GM18867 (cell line): ENCODE measurements at regions not wholly inside any gene's neighbourhood (a gene's known extent, or its start where the extent isn't known, plus 50 kb on each side); places are given as distances from the start of the nearest gene placed in this dataset.
"Not testable (repeated sequence)": the region's sequence is repeated elsewhere in the genome, so short reads cannot be mapped to it uniquely, and the experiment has no call there.

Source experiments
- ATAC-seq: cut with Tn5 transposase; IDR thresholded peaks from one replicate; pipeline ENCODE4 v1.9.1; 2021; ENCODE audit warnings: mild to moderate bottlenecking, moderate library complexity; ENCODE audit not compliant: unreplicated experiment

DNA sequence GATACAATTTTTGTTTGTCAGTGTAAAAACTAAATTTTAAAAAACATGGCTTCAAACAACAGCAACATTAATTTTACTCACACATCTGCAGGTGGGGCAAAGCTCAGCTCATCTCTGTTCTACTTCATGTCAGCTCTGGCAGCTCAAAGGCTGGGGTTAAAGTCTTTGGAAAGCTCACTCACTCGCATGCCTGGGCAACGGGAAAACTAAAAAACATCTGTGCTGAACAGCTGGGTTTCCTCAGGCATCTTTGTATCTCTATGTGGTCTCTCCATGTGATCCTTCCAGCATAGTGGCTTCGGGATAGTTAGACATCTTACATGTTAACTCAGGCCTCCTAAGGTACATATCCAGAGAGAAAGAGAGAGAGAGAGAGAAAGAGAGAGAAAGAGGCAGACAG is 499.6 kb downstream of the RFPL4B start:
- no peak for ATAC-seq

DNA sequence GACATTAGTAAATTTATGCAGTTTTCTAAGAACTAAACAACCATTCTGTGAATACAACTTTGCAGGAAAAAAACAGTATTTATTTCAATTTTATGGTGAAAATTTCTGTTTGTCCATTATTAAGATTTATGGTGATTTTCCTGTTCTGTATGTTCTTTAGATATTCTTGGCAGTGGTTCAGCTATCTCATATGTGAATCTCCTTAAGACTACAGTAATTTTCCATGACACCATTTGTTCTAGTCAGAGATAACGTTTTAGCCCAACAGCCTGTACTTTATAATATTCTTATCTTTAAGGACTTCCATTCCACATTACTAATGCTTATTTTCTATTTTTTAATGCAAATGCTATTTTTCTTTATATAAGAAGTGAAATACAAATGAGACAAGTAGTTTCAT is 504.0 kb downstream of the RFPL4B start:
- ATAC-seq, result no peak

DNA sequence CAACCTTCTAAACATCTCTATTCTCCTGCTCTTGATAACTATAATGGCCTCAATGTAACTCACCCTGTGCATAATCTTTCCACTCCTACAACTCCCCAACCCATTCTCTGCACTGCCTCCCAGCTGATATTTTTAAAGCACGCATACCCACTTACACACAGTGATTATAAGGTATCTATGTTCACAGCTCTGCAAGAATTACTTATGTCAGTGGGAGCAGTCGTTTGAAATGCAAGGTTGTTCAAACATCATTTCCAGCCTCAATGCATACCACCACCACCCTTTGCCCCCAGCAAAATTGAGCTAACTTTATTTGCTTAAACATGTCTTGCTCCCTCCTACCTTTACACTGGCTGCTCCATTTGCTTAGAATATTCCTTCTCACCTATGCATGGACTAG is 506.0 kb downstream of the RFPL4B start:
- no peak for ATAC-seq

DNA sequence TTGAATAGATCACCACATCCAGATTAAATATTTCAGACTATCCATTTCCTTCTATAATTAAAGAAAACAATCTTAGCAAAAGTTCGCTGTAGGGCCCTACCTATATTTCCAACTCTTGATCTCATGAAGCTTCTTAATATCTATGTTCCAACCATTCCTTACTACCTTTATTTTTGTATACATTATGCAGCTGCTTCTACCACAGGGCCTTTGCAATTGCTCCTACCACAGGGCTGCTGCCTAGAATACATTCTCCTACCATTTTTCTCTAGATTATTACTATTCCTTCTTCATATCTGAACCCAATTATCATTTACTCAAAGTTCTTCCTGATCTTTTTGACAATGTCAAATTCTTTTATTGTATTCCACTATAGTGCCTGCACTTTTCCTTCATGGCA is 516.6 kb downstream of the RFPL4B start:
- ATAC-seq, result no peak

DNA sequence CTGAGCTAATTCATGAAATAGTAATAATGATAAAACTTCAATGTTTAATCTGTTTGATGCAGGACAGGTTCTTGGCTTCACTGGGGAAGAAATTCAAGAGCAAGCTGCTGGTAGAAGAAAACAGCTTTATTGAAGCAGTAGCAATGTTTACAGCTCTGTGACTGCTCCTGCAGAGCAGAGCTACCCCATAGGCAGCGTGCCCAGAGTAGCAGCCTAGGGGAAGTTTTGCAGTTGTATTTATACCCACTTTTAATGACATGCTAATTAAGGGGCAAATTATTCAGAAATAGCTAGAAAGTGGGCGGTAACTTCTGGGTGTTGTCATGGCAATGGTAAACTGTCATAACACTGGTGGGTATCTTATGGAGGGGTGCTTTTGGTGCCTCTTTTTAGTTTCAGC is 518.0 kb downstream of the RFPL4B start:
- no peak for ATAC-seq

DNA sequence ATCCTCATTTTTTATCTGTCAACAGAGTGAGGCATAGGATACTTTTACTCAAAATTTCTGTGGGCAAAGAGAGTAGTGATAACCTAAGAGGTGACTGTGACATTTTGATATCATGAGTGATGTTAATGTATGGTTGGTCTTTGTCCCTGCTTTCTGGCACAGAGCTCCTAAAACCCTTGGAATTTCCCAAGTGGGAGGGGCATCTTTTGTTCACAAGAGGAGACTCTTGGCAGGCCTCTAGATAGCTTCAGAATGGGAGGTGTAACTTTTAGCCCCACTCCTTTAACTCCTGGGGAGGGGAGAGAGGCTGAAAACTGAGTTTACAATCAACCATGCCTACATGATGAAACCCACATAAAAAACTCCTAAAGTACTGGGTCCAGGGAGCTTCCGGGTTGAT is 527.8 kb downstream of the RFPL4B start:
- ATAC-seq, result no peak

DNA sequence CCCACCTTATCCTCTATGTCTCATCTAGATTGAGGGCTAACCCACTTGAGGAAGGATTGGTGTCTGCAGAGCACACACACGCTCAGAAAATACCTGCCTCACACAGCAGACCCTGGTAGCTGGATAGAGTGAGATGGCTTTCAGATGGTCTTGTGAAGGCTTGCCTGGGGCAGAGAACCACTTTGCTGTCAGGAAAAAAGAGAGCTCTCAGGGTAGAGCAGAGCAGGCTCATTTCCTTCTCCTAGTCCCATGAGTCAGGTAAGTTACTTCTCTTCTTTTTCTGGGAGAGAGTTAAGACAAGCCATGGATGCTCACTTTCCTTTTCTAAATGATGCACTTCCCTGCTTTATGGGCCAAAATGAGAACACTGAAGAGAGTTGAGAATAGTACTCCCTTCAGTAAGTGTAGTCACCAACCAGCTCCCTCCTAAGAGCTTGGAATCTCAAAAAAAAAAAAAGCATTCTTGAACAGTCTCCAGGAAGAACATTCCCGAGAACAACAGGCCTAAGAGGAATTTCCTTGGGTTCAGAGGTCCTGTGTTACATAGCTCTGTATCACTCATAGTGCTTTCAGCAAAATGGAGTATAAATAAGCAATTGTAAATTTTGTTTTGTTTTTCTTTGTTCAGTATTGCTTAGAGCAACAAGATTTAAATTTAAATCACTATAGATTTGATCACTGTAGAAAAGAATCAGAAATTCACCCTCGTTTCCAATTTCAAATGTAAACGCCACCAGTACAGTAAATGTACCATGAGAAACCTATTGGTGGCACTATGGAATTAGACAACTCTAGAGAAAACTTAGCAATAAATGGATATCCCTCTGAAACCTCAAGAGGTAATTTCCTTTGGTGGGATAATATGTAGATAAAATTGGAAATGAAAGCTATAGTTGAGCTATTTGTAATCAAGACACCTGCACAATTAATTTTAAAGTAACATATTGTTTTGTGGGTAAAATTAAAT is 530.3 kb downstream of the RFPL4B start:
- ATAC-seq, result no peak

DNA sequence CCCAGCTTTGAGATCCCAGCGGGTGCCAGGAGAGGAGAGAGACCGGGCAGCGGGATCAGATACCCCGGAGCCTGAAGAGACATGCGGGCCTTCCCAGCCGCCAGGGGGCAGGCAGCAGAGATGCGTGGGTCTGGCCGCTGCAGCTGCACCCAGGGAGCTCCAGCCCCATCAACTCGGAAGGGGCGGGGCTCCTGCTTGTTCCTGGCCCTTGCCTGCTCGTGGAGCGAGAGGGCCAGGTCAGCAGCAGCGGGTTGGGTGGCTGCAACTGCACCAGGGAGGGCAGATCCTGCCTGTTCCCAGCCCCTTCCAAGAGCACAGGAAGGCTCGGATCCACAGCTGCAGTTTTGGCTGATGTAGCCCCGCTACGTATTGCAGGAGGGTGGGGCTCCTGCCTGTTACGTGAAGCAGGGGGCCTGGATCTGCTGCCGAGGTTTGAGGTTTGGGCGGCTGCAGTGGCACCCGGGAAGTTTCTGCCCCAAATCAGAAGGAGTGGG is 532.8 kb downstream of the RFPL4B start:
- ATAC-seq, result peak; percentile 97

DNA sequence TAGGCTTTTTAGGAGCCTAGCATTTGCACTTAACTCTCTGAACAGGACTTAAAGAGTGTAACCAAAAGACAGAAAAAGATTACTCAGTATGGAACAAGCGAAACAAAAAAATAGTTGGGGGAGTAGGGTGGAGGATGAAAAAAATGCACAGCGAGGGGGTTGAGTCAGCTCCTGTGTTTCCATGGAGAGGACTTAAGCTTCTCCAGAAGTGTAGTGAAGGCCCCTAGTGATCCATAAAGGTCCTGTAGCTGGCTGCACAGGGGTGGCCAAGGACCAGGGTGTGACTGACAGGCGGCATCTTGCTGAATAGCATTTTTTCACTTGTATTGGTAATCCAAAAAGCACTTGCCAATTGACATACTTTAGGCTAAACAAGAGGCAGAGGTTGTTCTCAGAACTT is 533.9 kb downstream of the RFPL4B start:
- no peak for ATAC-seq

DNA sequence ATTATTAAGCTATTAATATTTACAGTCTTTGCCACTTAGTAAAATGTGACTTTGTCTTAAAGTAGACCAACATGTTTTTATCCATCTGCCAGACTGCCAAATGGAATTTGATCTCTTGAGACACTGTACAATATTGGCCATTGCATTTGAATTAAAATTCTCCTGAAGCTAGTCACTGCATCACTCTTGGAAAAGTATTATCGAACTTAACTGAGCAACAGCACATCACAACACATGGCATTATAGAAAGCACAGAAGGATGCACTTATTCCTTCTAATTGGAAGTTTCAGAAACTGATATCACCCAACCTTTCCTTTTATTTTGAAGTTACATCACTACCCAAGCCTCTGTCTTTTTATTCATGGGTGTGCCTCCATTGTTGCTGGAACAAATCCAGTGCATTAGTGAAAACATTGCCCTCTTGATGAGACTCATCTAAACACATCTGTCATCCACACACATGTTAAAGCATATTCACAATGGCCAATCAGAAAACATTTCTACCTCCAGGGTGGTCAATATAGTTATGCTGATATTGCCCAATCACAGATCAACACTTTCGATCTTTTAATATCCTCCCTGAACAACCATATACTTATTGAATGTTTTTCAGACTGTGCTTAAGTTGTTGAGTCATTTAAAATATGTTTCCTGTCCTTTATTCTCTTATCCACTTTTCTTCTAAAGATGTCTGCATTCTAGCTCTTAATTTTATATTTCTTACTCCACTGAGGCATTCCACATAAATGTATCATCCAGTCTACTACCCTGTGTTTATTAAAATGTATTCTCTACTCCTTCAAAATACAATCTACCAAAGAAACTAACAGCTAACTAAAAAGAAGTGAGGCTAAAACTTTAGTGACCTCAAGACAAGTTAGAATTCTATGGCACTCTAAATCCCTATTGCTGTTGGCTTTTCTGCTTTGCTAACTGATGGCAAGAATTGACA is 535.0 kb downstream of the RFPL4B start:
- ATAC-seq, result no peak

DNA sequence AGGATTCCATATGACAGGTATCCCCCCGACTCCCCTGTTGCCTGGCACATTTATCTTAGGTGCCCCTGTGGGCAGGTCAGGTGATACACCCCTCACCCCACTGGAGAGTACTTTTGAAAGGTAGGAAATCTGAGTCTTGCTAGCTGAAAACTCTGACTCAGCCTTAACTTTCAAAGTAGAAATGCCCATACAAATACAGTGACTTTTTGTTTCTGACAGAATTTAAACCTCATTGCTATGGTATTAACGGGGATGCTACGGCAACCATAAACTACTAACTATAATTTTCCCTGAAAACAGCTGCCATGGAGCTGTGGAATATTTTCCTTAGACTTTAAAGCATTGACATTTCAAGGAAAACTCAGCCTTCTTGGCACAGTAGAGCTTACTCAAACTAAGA is 536.0 kb downstream of the RFPL4B start:
- no peak for ATAC-seq

DNA sequence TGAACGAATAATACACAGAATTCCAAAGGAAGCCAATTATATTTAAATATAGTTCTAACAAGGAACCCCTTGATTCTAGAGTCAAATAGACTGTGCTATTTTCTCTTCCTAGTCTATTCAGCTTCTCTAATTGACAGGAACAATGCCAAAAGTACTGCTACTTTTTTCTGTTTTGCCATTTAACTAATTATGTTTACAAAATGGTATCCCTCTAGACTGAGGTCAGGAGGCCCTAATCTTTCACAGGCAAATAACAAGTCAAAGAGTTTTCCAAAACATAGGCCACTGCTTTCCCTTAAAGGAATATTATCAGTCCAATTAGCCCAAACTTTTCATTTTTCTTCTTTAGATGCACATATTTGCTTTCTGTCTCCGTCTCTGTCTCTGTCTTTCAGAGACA is 539.3 kb downstream of the RFPL4B start:
- no peak for ATAC-seq

DNA sequence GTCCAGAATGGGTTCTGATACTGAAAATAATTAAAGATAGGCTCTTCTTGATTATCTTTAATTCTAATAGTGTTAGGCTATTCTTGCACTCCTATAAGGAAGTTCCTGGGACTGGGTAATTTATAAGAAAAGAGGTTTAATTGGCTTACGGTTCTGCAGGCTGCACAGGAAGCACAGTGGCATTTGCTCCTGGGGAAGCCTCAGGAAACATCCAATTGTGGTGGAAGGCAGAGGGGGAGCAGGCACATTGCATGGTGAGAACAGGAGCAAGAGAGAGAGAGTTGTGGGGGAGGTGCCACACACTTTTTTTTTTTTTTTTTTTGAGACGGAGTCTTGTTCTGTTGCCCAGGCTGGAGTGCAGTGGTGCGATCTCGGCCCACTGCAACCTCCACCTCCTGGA is 540.3 kb downstream of the RFPL4B start:
- not testable (repeated sequence) for ATAC-seq

DNA sequence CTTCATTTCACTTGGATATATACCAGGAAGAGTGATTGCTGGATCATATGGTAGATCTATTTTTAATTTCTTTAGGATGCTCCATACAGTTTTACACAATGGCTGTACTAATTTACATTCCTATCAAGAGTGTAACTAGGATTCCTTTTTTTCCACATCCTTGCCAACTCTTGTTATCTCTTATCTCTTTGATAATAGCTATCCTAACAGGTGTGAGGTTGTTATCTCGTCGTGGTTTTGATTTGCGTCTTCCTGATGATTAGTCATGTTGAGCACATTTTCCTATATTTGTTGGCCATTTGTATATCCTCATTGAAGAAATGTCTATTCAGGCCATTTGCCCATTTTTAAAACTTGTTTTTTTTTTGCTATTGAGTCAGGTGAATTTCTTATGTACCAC is 552.4 kb downstream of the RFPL4B start:
- ATAC-seq, result no peak

DNA sequence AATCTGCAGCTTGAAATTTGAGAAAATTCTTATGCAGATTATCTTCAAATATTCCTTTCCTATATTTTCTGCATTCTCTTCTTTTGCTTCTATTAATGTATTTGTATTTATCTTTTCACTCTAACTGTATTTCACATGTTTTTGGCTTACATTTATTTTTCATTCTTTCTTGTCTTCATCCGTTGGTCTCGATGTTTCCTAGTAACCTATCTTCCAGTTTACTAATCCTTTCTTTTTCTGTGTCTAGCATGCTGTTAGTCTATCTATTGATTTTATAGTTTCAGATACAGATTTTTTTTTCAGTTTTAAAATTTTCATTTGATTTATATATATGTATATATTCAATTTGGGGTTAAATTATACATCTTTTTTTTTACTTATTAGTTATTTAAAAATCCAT is 556.2 kb downstream of the RFPL4B start:
- ATAC-seq, result no peak

DNA sequence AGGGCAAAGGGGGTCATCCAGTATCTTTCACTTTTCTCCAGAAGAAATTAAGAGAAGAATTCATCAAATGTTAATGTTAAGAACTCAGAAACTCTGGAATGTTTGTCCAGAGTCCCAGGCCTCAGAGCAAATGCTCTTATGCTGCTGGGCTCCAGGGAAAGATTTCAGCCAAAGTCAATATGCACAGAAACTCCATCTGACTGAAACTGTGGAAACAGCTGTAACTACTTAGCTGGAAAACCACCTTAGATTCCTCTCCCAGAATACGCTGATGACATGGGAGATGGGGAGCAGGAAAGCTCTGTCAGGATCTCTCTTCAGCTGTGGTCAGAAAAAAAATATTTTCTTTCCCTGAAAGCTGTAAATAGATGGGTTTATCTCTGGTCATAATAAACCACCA is 559.6 kb downstream of the RFPL4B start:
- no peak for ATAC-seq

DNA sequence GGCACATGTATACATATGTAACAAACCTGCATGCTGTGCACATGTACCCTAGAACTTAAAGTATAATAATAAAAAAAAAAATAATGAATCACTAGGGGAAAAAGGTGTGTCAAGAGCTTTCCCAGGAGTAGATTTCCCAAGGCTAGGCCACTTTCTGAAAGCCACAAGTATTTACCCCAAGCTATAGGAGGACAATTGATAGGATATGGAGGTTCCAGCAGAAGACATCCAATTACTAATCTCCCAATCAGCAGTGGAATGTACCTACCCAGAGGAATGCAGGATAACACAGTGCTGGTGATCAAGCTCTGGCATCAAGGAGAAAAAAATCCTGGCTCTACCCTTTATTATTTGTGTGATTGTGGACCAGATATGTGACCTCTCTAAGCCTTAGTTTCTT is 562.7 kb downstream of the RFPL4B start:
- no peak for ATAC-seq

DNA sequence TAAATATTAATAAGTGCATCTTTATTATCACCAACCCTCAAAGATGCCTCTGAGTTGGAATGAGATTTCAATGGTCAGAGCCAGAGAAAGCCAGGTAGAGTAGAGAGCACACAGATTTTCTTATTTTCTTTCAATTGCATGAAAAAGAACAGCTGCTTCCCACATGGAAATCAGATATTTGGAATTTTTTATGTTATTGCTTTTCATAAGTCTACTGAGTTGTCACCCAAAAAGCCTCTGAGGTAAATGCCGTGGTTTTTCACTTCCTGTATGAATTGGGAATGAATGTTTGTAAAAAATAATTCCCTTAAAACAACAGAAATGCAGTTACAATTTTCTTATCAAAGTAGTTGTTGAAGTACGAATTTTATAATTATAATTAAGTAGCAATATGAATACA is 563.1 kb downstream of the RFPL4B start:
- no peak for ATAC-seq

DNA sequence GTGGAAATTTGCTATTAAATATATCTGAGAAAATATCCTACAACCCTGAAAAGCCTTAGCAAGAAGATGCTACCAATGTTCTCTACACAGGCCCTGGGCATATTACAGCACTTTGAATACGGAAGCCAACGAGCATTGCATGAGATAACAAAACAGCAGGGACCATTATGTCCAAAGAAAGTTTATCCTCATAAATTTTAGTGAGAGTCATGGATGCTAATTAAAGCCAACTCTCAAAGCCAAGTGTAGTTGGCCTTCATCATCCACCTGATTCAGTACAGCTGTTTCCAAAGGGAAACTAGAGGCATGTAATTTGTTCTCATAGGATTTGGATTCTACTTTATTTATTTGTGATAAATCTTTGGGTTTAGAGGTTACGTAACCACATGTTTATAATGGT is 564.8 kb downstream of the RFPL4B start:
- ATAC-seq, result no peak

DNA sequence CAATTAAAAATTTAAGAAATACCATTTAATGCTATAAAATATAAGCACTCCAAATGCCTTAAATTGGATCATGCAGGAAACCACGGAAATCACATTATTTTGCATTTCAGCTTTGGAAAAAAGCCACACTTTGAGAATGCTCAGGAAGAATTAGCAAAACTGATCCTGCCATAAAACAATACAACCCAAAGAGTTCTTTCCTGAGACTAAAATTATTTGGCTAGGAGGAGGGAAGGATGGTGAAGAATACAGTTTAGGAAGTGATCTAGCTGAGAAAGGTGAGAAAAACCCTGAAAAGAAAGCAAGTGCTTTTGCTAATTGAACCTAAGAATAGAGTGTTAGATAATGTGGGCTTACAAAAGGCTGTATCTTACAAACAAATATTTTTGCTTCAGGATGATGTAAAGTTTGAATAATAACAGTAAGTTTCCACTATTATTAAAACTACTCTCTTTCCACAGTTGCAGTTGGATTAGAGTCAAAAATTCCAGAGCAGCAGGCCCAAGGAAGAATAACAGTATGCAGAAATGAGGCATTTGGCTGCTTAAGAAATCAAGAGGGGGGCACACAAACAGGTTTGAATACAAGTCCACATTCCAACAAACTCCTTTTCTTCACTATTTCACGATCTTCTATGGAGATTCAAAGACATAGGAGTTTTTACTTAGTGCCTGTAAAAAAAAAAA is 565.4 kb downstream of the RFPL4B start:
- no peak for ATAC-seq

DNA sequence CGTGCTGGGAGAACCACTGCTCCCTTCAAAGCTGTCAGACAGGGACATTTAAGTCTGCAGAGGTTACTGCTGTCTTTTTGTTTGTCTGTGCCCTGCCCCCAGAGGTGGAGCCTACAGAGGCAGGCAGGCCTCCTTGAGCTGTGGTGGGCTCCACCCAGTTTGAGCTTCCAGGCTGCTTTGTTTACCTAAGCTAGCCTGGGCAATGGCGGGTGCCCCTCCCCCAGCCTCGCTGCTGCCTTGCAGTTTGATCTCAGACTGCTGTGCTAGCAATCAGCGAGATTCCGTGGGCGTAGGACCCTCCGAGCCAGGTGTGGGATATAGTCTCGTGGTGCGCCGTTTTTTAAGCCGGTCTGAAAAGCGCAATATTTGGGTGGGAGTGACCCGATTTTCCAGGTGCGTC is 572.6 kb downstream of the RFPL4B start:
- ATAC-seq, result not testable (repeated sequence)
